ENCODE measurements at regions not wholly inside any gene's neighbourhood (a gene's known extent, or its start where the extent isn't known, plus 50 kb on each side); places are given as distances from the start of the nearest gene placed in this dataset.

DNA sequence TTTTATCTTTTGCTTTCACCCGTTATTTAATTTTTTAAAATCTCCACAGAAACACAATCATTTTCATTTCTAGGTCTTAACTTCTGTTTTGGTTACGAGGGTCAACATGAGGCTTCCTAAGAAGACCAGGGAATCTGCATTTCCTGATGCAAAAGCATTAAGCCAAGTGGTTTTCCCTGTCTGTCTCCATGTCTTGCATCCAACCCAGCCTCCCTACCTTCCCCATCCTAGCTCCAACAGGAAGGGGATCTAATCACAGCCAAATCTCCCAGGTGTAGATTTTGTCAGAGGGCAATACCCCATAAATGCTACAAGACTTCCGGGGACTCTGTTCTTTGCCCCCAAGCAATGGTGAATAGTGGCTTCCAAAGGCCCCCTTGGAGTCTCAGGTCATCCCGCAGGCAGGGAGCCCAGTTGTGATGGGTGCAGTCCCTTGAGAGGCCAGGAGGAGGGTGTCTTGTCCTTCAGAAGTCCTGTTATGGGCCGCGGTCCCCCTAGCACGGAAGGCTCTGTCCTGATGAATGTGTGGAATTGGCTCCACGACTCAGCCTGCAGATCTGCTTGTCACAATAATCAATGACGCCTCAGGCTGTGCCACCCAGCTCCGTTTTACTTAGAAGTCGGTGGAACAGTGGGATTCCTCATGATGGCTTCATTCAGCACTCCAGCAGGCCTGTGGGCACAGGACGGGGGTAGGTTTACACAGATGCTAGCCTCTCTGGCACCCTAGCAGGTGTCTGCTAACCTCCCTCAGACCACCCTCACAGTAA, 141.1 kb downstream of the RGS9 start:
- Histone ChIP-seq H3K27ac (ENCODE audit: low read depth in 1 of 2, low read length in 2 of 2) (no peak overlapping the region), H3K4me1 (ENCODE audit: insufficient read depth, low read length) (no peaks in the 10 kb centered on the region), H3K4me3 (ENCODE audit: low read length) (no peak overlapping the region), H3K36me3 (ENCODE audit: insufficient read depth, low read length) (no peaks in the 10 kb centered on the region), H3K27me3 (ENCODE audit: control insufficient read depth in 1 of 2, insufficient read depth in 2 of 2, low read length in 2 of 2) (no peaks in the 10 kb centered on the region), H3K9me3 (ENCODE audit: control insufficient read depth in 1 of 2, insufficient read depth in 1 of 2, low read length in 2 of 2) (no peaks in the 10 kb centered on the region)
- H3K4me3 Mint-ChIP-seq: no peak overlapping the region
- H3K4me1 Mint-ChIP-seq (ENCODE audit: low read depth): peaks cover 12% of the 10 kb centered on the region
- ATAC-seq (ENCODE audit: poor library complexity) (no peak), DNase-seq (peak in 8 of 14 experiments; percentile 1 to 42 (median 4))
- POLR2A ChIA-PET: no interaction called here
- CTCF ChIA-PET: interaction anchor here (0.6 to 1.0 kb wide), 2 partner anchors 800 to 887 kb away, joined by 3 read pairs; no protein-coding TSS in a partner anchor
- H3K9me3 Mint-ChIP-seq: no peaks in the 10 kb centered on the region
- H3K36me3 Mint-ChIP-seq (ENCODE audit: low read depth): no peaks in the 10 kb centered on the region
- TF ChIP-seq, protein P1, sequence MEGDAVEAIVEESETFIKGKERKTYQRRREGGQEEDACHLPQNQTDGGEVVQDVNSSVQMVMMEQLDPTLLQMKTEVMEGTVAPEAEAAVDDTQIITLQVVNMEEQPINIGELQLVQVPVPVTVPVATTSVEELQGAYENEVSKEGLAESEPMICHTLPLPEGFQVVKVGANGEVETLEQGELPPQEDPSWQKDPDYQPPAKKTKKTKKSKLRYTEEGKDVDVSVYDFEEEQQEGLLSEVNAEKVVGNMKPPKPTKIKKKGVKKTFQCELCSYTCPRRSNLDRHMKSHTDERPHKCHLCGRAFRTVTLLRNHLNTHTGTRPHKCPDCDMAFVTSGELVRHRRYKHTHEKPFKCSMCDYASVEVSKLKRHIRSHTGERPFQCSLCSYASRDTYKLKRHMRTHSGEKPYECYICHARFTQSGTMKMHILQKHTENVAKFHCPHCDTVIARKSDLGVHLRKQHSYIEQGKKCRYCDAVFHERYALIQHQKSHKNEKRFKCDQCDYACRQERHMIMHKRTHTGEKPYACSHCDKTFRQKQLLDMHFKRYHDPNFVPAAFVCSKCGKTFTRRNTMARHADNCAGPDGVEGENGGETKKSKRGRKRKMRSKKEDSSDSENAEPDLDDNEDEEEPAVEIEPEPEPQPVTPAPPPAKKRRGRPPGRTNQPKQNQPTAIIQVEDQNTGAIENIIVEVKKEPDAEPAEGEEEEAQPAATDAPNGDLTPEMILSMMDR (IDR thresholded peaks at IDR 0.05): peak; percentile 14
- intact Hi-C loops (cut with DNase I, micrococcal nuclease): loop anchor here (1.0 to 5.0 kb wide), 2 partner anchors 887 to 889 kb away; no protein-coding TSS in a partner anchor
- H3K27ac Mint-ChIP-seq: no peak overlapping the region
- peaks cover 19% of the 10 kb centered on the region for H3K27me3 Mint-ChIP-seq

DNA sequence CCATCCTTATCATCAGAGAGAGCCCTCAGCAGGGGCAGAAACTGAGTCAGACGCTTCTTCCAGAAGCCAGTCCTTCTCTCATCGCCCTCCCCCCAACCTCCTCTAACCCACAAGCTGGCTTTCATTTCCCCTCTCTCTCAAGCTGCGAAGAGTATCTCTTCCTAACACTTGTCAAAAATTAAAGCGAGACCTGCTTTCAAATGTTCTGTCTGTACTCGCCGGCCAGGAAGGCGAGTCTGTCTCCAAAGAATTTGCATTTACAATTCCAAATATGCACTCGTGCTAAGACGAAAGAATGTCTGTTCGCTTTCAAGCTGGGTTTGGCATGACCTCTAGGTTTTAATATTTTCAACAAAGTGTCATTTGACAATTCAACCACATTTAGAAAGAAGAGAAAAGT, 140.4 kb downstream of the RGS9 start:
- intact Hi-C loops (cut with DNase I, micrococcal nuclease): loop anchor here in 1 of 2 experiments (5.0 kb wide), 1 partner anchor 890 kb away; no protein-coding TSS in a partner anchor
- ChIA-PET CTCF (interaction anchor here (0.6 to 1.0 kb wide), 2 partner anchors 801 to 888 kb away, joined by 3 read pairs; no protein-coding TSS in a partner anchor), POLR2A (no interaction called here)
- no peak for DNase-seq
- H3K27ac Mint-ChIP-seq: no peak overlapping the region
- ATAC-seq (ENCODE audit: poor library complexity): no peak
- no peaks in the 10 kb centered on the region for H3K9me3 Mint-ChIP-seq
- H3K4me1 ChIP-seq (ENCODE audit: insufficient read depth, low read length): no peaks in the 10 kb centered on the region
- H3K36me3 Mint-ChIP-seq (ENCODE audit: low read depth): no peaks in the 10 kb centered on the region
- TF ChIP-seq, protein P1 (IDR thresholded peaks at IDR 0.05): no peak
- H3K4me3 ChIP-seq (ENCODE audit: low read length): no peak overlapping the region
- H3K27me3 ChIP-seq (ENCODE audit: control insufficient read depth in 1 of 2, insufficient read depth in 2 of 2, low read length in 2 of 2): no peaks in the 10 kb centered on the region
- H3K36me3 ChIP-seq (ENCODE audit: insufficient read depth, low read length): no peaks in the 10 kb centered on the region
- peaks cover 12% of the 10 kb centered on the region for H3K4me1 Mint-ChIP-seq (ENCODE audit: low read depth)
- no peak overlapping the region for H3K4me3 Mint-ChIP-seq
- peaks cover 19% of the 10 kb centered on the region for H3K27me3 Mint-ChIP-seq
- no peak overlapping the region for H3K27ac ChIP-seq (ENCODE audit: low read depth in 1 of 2, low read length in 2 of 2)
- H3K9me3 ChIP-seq (ENCODE audit: control insufficient read depth in 1 of 2, insufficient read depth in 1 of 2, low read length in 2 of 2): no peaks in the 10 kb centered on the region
